Testis (tissue), 2 donors: ENCODE measurements at regions not wholly inside any gene's neighbourhood (a gene's known extent, or its start where the extent isn't known, plus 50 kb on each side); places are given as distances from the start of the nearest gene placed in this dataset.

Source experiments
- DNase-seq: peaks from one replicate; pipeline ENCODE4 v3.0.0-alpha.2; 2019
- H3K27ac ChIP-seq, 2 donors: fragments of 200-600 bp; sonication (generic); one replicate each; pipeline ENCODE4 v1.5.1; 2019
- H3K27me3 ChIP-seq: fragments of 200-600 bp; sonication (generic); one replicate; pipeline ENCODE4 v1.5.1; 2019
- H3K36me3 ChIP-seq: fragments of 200-600 bp; sonication (generic); one replicate; pipeline ENCODE4 v1.5.1; 2017; ENCODE audit warnings: low read depth; ENCODE audit errors: missing control alignments
- H3K4me1 ChIP-seq: fragments of 200-600 bp; sonication (generic); one replicate; pipeline ENCODE4 v1.5.1; 2019
- H3K4me3 ChIP-seq, 2 donors: fragments of 200-600 bp; sonication (generic); one replicate each; pipeline ENCODE4 v1.5.1; 2017 to 2019
- H3K9me3 ChIP-seq: fragments of 200-600 bp; sonication (generic); one replicate; pipeline ENCODE4 v1.5.1; 2017
- CTCF ChIP-seq, 3 experiments: fragments of 450-650 bp in 2 of 3; fragments of 200-600 bp in 1 of 3; sonication (generic) in 1 of 3; IDR thresholded peaks; one replicate each; pipeline ENCODE4 v1.5.1; 2016 to 2019; ENCODE audit warnings: antibody characterized with exemption in 3 of 3, mild to moderate bottlenecking in 2 of 3, moderate library complexity in 1 of 3
- POLR2A ChIP-seq: fragments of 450-650 bp; IDR thresholded peaks from one replicate; pipeline ENCODE4 v1.6.1; 2017; ENCODE audit warnings: antibody characterized with exemption, mild to moderate bottlenecking, moderate library complexity
- WGBS, 2 donors: methylation state at CpG; one replicate each; pipeline ENCODE4 v1.1.5; 2018; 5-methylcytosine and 5-hydroxymethylcytosine counted together
- intact Hi-C: fragments of 100-400 bp; cut with DNase I; formaldehyde crosslinking; loops from one replicate; pipeline ENCODE4 v1.15.1; 2023; ENCODE audit warnings: low total_unique reads

- no peaks in the 10 kb centered on the region for H3K36me3 ChIP-seq
- H3K27me3 ChIP-seq, result no peaks in the 10 kb centered on the region
- no peaks in the 10 kb centered on the region for H3K9me3 ChIP-seq
- no peak overlapping the region for H3K4me3 ChIP-seq
- no peak for TF ChIP-seq CTCF (IDR thresholded peaks at IDR 0.05)
- TF ChIP-seq POLR2A, result no peak
- intact Hi-C loops, result no loop called here
- 84 to 91% methylated on average over 3 of the region's 3 CpGs for WGBS, 2 donors
- H3K4me1 ChIP-seq, result no peaks in the 10 kb centered on the region
- no peak overlapping the region for H3K27ac ChIP-seq
- DNase-seq, result no peak
These were observed 404.1 kb upstream of the ST6GAL2 start for GRCh38 chr2:107290041-107290440.

DNA sequence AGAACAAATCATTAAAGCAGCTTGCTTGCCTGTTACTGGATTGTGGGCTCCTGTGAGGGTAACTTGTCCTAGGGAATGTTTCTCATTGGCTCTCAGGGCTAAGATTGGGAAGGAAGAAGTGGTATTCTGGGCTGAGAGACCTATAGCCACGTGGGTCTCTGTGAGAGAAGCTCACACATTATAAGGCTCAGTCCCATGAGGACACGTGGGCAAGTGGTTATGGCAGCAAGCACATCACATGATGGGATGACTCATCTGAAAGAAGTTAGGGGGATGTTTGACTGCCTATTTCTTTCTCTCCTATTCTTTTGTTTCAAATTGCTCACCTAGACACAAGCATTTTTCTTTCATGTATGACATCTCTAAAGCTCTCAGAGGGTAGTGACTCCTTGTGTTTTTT, 418.0 kb upstream of the ST6GAL2 start:
- Histone ChIP-seq H3K4me3 (no peak overlapping the region), H3K27ac (peak overlapping the region in 1 of 2 donors; percentile 41), H3K4me1 (peaks cover 2% of the 10 kb centered on the region), H3K27me3 (no peaks in the 10 kb centered on the region), H3K36me3 (no peaks in the 10 kb centered on the region), H3K9me3 (no peaks in the 10 kb centered on the region)
- no peak for TF ChIP-seq CTCF (IDR thresholded peaks at IDR 0.05)
- TF ChIP-seq POLR2A, result no peak
- intact Hi-C loops, result no loop called here
- 54 to 83% methylated on average over 2 of the region's 2 CpGs for WGBS, 2 donors
- DNase-seq, result no peak

- H3K4me1 ChIP-seq, result peaks cover 2% of the 10 kb centered on the region
- TF ChIP-seq POLR2A (no peak), CTCF (IDR thresholded peaks at IDR 0.05) (no peak)
- peak; percentile 71 for DNase-seq
- H3K27me3 ChIP-seq, result no peaks in the 10 kb centered on the region
- 38 to 51% methylated on average over 4 of the region's 4 CpGs for WGBS, 2 donors
- H3K9me3 ChIP-seq, result no peaks in the 10 kb centered on the region
- peak overlapping the region; percentile 55 to 60 for H3K27ac ChIP-seq
- no peaks in the 10 kb centered on the region for H3K36me3 ChIP-seq
- no peak overlapping the region for H3K4me3 ChIP-seq
- intact Hi-C loops, result no loop called here
These were observed 420.0 kb upstream of the ST6GAL2 start for GRCh38 chr2:107305966-107306365.

DNA sequence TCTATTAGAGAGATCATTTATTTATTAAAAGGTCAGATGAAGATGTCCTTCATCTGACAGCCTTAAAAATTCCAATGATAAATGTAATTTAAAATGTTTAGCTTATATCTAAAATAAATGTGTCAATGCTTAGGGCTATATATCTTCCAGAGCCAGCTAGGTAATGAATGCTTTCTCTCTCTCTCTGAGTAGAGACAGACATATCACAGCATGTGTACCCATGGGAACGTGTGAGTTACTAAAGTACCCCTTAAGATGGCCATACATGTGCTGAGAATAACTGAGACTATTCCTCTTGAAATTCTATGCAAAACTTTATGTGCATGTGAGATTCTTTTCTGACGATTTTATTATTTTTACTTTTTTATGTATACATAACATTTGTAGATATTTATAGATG, 420.9 kb upstream of the ST6GAL2 start:
- Histone ChIP-seq H3K4me3 (no peak overlapping the region), H3K27me3 (no peaks in the 10 kb centered on the region), H3K9me3 (no peaks in the 10 kb centered on the region), H3K36me3 (no peaks in the 10 kb centered on the region), H3K27ac (peak overlapping the region; percentile 13 to 36), H3K4me1 (peaks cover 2% of the 10 kb centered on the region)
- no peak for TF ChIP-seq CTCF (IDR thresholded peaks at IDR 0.05)
- TF ChIP-seq POLR2A, result no peak
- intact Hi-C loops, result no loop called here
- 72 to 76% methylated on average over 2 of the region's 2 CpGs for WGBS, 2 donors
- DNase-seq, result no peak

DNA sequence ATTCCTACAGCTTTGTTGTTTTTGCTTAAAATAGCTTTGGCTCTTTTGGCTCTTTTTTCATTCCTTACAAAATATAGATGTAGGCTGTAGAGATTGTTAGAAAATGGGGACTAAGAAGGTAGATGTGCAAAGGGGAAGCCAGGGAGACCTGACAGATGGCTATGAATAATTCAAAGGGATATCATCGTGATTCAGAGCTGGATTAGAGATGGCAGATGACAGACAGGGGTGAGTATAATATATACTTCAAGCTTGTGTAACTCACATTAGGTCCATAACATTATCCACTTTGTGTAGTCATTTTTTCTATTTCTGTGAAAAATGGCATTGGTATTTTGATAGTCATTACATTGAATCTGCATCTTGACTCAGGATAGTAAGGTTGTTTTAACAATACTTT, 422.9 kb upstream of the ST6GAL2 start:
- DNase-seq, result no peak
- intact Hi-C loops, result no loop called here
- WGBS, 2 donors, result 91 to 93% methylated on average over 1 of the region's 1 CpG

More for the DNA sequence above, 422.9 kb upstream of the ST6GAL2 start:
- Histone ChIP-seq H3K27me3 (no peaks in the 10 kb centered on the region), H3K27ac (no peak overlapping the region), H3K4me1 (peaks cover under 1% of the 10 kb centered on the region), H3K4me3 (no peak overlapping the region), H3K9me3 (no peaks in the 10 kb centered on the region), H3K36me3 (no peaks in the 10 kb centered on the region)
- TF ChIP-seq POLR2A, result no peak
- TF ChIP-seq CTCF (IDR thresholded peaks at IDR 0.05), result no peak
